PFSK-1 (cell line): ENCODE measurements at regions not wholly inside any gene's neighbourhood (a gene's known extent, or its start where the extent isn't known, plus 50 kb on each side); places are given as distances from the start of the nearest gene placed in this dataset.

Experiments used
- FOXP2 ChIP-seq: optimal IDR thresholded peaks from 2 replicates; pipeline ENCODE3; 2011; ENCODE audit warnings: borderline replicate concordance, control low read depth, inconsistent platforms; ENCODE audit not compliant: insufficient read depth; ENCODE audit errors: extremely low read length, extremely low read depth
- POLR2AphosphoS5 ChIP-seq: IDR thresholded peaks from 2 replicates; pipeline ENCODE4 v1.6.1; 2012; ENCODE audit warnings: low read depth, mild to moderate bottlenecking, control low read depth, low read length, moderate library complexity
- REST ChIP-seq, 2 experiments: IDR thresholded peaks; 2 replicates each; pipeline versions ENCODE4 v1.6.1 to v1.8.0; 2011 to 2012; ENCODE audit warnings: low read depth in 2 of 2, low read length in 2 of 2, control low read depth in 1 of 2, inconsistent platforms in 1 of 2, mild to moderate bottlenecking in 1 of 2, moderate library complexity in 1 of 2; ENCODE audit not compliant: insufficient read depth in 1 of 2
- SIN3A ChIP-seq: IDR thresholded peaks from 2 replicates; pipeline ENCODE4 v1.6.1; 2012; ENCODE audit warnings: mild to moderate bottlenecking, low read length, moderate library complexity, borderline replicate concordance; ENCODE audit not compliant: insufficient read depth
- TAF1 ChIP-seq: IDR thresholded peaks from 2 replicates; pipeline ENCODE4 v1.6.1; 2012; ENCODE audit warnings: low read length, control low read depth, borderline replicate concordance; ENCODE audit not compliant: insufficient read depth

- TF ChIP-seq FOXP2, result no peak
- no peak for TF ChIP-seq REST (IDR thresholded peaks at IDR 0.05; ENCODE audit: insufficient read depth in 1 of 2, low read depth in 2 of 2, low read length in 2 of 2)
- TF ChIP-seq TAF1, result no peak
- TF ChIP-seq SIN3A, result no peak
- TF ChIP-seq POLR2AphosphoS5, result no peak
Observed at GRCh38 chr5:30768056-30768690, 425.3 kb upstream of the CDH6 start.

- no peak for TF ChIP-seq POLR2AphosphoS5
Observed at GRCh38 chr5:30765706-30766105, 427.8 kb upstream of the CDH6 start.

DNA sequence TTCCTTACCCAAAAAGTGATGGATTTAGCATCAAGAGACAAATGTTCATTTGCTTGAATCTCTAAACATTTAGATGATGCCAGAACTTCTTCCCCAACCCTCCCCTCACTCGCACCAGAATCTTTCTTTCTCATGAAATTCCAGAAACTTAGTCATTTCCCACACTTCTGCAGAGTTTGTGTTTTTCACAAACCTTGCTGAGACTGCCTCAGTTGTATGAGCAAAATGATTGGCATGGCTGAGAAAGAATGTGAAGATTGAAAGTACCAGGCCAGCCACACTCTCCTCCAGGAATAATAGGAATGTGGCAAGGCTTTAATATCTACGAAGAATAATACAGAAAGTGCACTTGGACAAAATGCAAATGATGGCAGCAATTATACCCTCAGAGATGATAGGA, 428.3 kb upstream of the CDH6 start:
- no peak for TF ChIP-seq POLR2AphosphoS5

GRCh38 chr5:30764704-30765103, 428.8 kb upstream of the CDH6 start:
- no peak for TF ChIP-seq POLR2AphosphoS5
- no peak for TF ChIP-seq FOXP2
- TF ChIP-seq SIN3A, result no peak
- no peak for TF ChIP-seq TAF1
- TF ChIP-seq REST (IDR thresholded peaks at IDR 0.05; ENCODE audit: insufficient read depth in 1 of 2, low read depth in 2 of 2, low read length in 2 of 2), result no peak

- no peak for TF ChIP-seq POLR2AphosphoS5
- no peak for TF ChIP-seq REST (IDR thresholded peaks at IDR 0.05; ENCODE audit: insufficient read depth in 1 of 2, low read depth in 2 of 2, low read length in 2 of 2)
- TF ChIP-seq TAF1, result no peak
- TF ChIP-seq SIN3A, result no peak
- TF ChIP-seq FOXP2, result no peak
Observed at GRCh38 chr5:30759731-30760130, 433.8 kb upstream of the CDH6 start.

GRCh38 chr5:30752015-30752414, 441.5 kb upstream of the CDH6 start:
- TF ChIP-seq REST (IDR thresholded peaks at IDR 0.05; ENCODE audit: insufficient read depth in 1 of 2, low read depth in 2 of 2, low read length in 2 of 2) (no peak), POLR2AphosphoS5 (no peak), SIN3A (no peak), FOXP2 (no peak), TAF1 (no peak)
